CD4-positive, alpha-beta memory T cell (primary cell): ENCODE measurements at regions not wholly inside any gene's neighbourhood (a gene's known extent, or its start where the extent isn't known, plus 50 kb on each side); places are given as distances from the start of the nearest gene placed in this dataset.

Experiments
- CTCF ChIA-PET: fragments of 350-600 bp; sonication (Branson Sonifier 250); formaldehyde crosslinking; loops from one replicate; lab custom pipeline; 2021; ENCODE audit warnings: inconsistent platforms; ENCODE audit not compliant: partially characterized antibody; lab: Charles Lee
- POLR2A ChIA-PET: fragments of 350-600 bp; sonication (Branson Sonifier 250); formaldehyde crosslinking; loops from one replicate; lab custom pipeline; 2021; ENCODE audit not compliant: partially characterized antibody; lab: Charles Lee
- DNase-seq, 5 donors: peaks; one replicate each; pipeline versions ENCODE4 v3.0.0 to v3.0.0-alpha.2; 2020 to 2022; ENCODE audit warnings: mixed read lengths in 1 of 5
- H3K27ac ChIP-seq: one replicate; pipeline ENCODE4 v1.7.0; 2013; ENCODE audit warnings: low read depth, low read length
- H3K27me3 ChIP-seq: 2 replicates; pipeline ENCODE4 v1.7.0; 2013; ENCODE audit warnings: mild to moderate bottlenecking, low read length, moderate library complexity; ENCODE audit not compliant: insufficient read depth
- H3K36me3 ChIP-seq: 2 replicates; pipeline ENCODE4 v1.7.0; 2013; ENCODE audit warnings: mild to moderate bottlenecking, low read length, moderate library complexity; ENCODE audit not compliant: insufficient read depth
- H3K4me1 ChIP-seq: 2 replicates; pipeline ENCODE4 v1.7.0; 2013; ENCODE audit warnings: mild to moderate bottlenecking, low read length, moderate library complexity; ENCODE audit not compliant: insufficient read depth
- H3K4me3 ChIP-seq, 2 donors: one replicate each; pipeline ENCODE4 v1.7.0; 2013; ENCODE audit warnings: low read length in 2 of 2, mild to moderate bottlenecking in 1 of 2
- H3K9me3 ChIP-seq, 2 donors: one replicate each; pipeline ENCODE4 v1.7.0; 2013; ENCODE audit warnings: low read length in 2 of 2, control low read depth in 1 of 2; ENCODE audit not compliant: control insufficient read depth in 1 of 2
- H3K27ac Mint-ChIP-seq, 7 donors: one replicate each; pipeline ENCODE4 v1.8.0; 2020 to 2021; ENCODE audit warnings: mixed read lengths in 7 of 7, mild to moderate bottlenecking in 6 of 7, inconsistent platforms in 3 of 7, moderate library complexity in 3 of 7
- H3K27me3 Mint-ChIP-seq, 2 donors: one replicate each; pipeline ENCODE4 v1.8.0; 2020 to 2021; ENCODE audit warnings: mixed read lengths in 2 of 2
- H3K36me3 Mint-ChIP-seq, 2 donors: one replicate each; pipeline ENCODE4 v1.8.0; 2020 to 2021; ENCODE audit warnings: mixed read lengths in 2 of 2, inconsistent platforms in 1 of 2, mild to moderate bottlenecking in 1 of 2
- H3K4me1 Mint-ChIP-seq, 4 donors: one replicate each; pipeline ENCODE4 v1.8.0; 2020 to 2021; ENCODE audit warnings: mixed read lengths in 4 of 4, mild to moderate bottlenecking in 1 of 4
- H3K4me3 Mint-ChIP-seq, 8 donors: one replicate each; pipeline ENCODE4 v1.8.0; 2020 to 2021; ENCODE audit warnings: mixed read lengths in 8 of 8, mild to moderate bottlenecking in 7 of 8, moderate library complexity in 6 of 8, inconsistent platforms in 3 of 8
- H3K9me3 Mint-ChIP-seq, 8 donors: one replicate each; pipeline ENCODE4 v1.8.0; 2020 to 2021; ENCODE audit warnings: mixed read lengths in 8 of 8, mild to moderate bottlenecking in 5 of 8, inconsistent platforms in 3 of 8, moderate library complexity in 1 of 8
- intact Hi-C: fragments of 100-400 bp; cut with micrococcal nuclease; formaldehyde crosslinking; loops from one replicate; pipeline ENCODE4 v1.15.1; 2023

GRCh38 chr18:79620576-79621165, 58.9 kb upstream of the CTDP1 start:
- Histone ChIP-seq H3K4me3 (no peak overlapping the region), H3K9me3 (no peaks in the 10 kb centered on the region), H3K27me3 (no peaks in the 10 kb centered on the region), H3K4me1 (no peaks in the 10 kb centered on the region), H3K36me3 (no peaks in the 10 kb centered on the region), H3K27ac (no peak overlapping the region)
- no peak for DNase-seq
- Mint-ChIP-seq H3K9me3 (no peaks in the 10 kb centered on the region), H3K27me3 (peaks cover 4 to 14% of the 10 kb centered on the region in 2 donors), H3K36me3 (no peaks in the 10 kb centered on the region), H3K4me3 (no peak overlapping the region), H3K4me1 (peaks cover 0 to 4% (median 0%) of the 10 kb centered on the region in 4 donors), H3K27ac (no peak overlapping the region)
- POLR2A ChIA-PET = no interaction called here
- intact Hi-C loops = no loop called here
- CTCF ChIA-PET = no interaction called here

GRCh38 chr18:79621501-79621900, 58.1 kb upstream of the CTDP1 start:
- peaks cover 0 to 4% (median 0%) of the 10 kb centered on the region in 4 donors for H3K4me1 Mint-ChIP-seq
- Histone ChIP-seq H3K27ac (no peak overlapping the region), H3K36me3 (no peaks in the 10 kb centered on the region), H3K27me3 (no peaks in the 10 kb centered on the region), H3K9me3 (no peaks in the 10 kb centered on the region), H3K4me3 (no peak overlapping the region), H3K4me1 (no peaks in the 10 kb centered on the region)
- POLR2A ChIA-PET = no interaction called here
- intact Hi-C loops = no loop called here
- peaks cover 4 to 14% of the 10 kb centered on the region in 2 donors for H3K27me3 Mint-ChIP-seq
- no peaks in the 10 kb centered on the region for H3K9me3 Mint-ChIP-seq
- H3K36me3 Mint-ChIP-seq = no peaks in the 10 kb centered on the region
- H3K4me3 Mint-ChIP-seq = no peak overlapping the region
- no peak for DNase-seq
- no peak overlapping the region for H3K27ac Mint-ChIP-seq
- CTCF ChIA-PET = no interaction called here

GRCh38 chr18:79622004-79622403, 57.6 kb upstream of the CTDP1 start:
- ChIA-PET POLR2A (no interaction called here), CTCF (no interaction called here)
- Mint-ChIP-seq H3K27me3 (peaks cover 4 to 14% of the 10 kb centered on the region in 2 donors), H3K4me1 (peaks cover 0 to 4% (median 0%) of the 10 kb centered on the region in 4 donors), H3K36me3 (no peaks in the 10 kb centered on the region), H3K4me3 (no peak overlapping the region), H3K27ac (no peak overlapping the region), H3K9me3 (no peaks in the 10 kb centered on the region)
- Histone ChIP-seq H3K9me3 (no peaks in the 10 kb centered on the region), H3K4me1 (no peaks in the 10 kb centered on the region), H3K27me3 (no peaks in the 10 kb centered on the region), H3K4me3 (no peak overlapping the region), H3K27ac (no peak overlapping the region), H3K36me3 (no peaks in the 10 kb centered on the region)
- intact Hi-C loops = no loop called here
- DNase-seq = no peak

GRCh38 chr18:79624356-79625170, 55.0 kb upstream of the CTDP1 start:
- peaks cover 4 to 14% of the 10 kb centered on the region in 2 donors for H3K27me3 Mint-ChIP-seq
- Histone ChIP-seq H3K36me3 (no peaks in the 10 kb centered on the region), H3K9me3 (no peaks in the 10 kb centered on the region), H3K4me3 (no peak overlapping the region), H3K4me1 (no peaks in the 10 kb centered on the region), H3K27ac (no peak overlapping the region), H3K27me3 (no peaks in the 10 kb centered on the region)
- ChIA-PET POLR2A (no interaction called here), CTCF (interaction anchor here (0.9 to 1.9 kb wide), 2 partner anchors 19 to 245 kb away, joined by 3 to 7 read pairs; no protein-coding TSS in a partner anchor)
- no peaks in the 10 kb centered on the region for H3K36me3 Mint-ChIP-seq
- DNase-seq = no peak
- intact Hi-C loops = no loop called here
- no peak overlapping the region for H3K4me3 Mint-ChIP-seq
- H3K27ac Mint-ChIP-seq = no peak overlapping the region
- H3K9me3 Mint-ChIP-seq = no peaks in the 10 kb centered on the region
- H3K4me1 Mint-ChIP-seq = peaks cover 0 to 4% (median under 1%) of the 10 kb centered on the region in 4 donors

DNA sequence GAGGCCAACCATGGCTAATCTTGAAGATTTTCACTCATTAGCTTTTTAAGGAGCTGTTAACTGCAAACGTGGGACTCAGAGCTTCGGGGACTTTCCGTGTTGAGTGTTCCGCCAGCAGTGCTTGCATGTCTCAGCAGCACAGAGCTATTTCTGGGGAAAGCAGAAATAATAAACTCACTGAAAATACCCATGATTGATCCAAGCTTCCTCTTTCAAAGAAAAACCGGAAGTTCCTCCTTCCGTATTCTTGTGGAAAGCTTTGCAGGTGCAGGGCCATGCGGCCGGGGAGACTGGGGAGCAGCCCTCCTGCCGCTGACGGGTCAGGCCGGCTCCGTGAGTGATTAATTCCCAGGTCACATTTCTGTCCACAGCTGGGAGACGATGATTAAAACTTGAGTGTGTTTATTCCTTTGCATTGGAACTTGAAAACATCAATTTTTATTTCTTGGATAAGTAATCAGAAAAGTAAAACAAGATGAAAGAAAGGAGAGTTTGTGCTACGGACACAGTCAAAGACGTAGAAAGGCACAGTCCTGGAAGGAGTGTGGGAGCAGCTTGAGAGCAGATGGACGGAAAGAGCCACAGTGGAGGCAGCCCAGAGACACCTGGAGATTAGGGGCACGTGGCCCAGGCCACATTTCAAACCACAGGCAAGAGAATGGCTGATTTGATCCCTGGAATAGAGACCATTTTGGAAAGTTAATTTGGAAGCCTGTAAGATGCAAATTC, 54.2 kb upstream of the CTDP1 start:
- Histone ChIP-seq H3K36me3 (no peaks in the 10 kb centered on the region), H3K27me3 (no peaks in the 10 kb centered on the region), H3K27ac (no peak overlapping the region), H3K4me3 (no peak overlapping the region), H3K9me3 (no peaks in the 10 kb centered on the region), H3K4me1 (no peaks in the 10 kb centered on the region)
- no peak overlapping the region for H3K4me3 Mint-ChIP-seq
- intact Hi-C loops = no loop called here
- H3K4me1 Mint-ChIP-seq = peaks cover 0 to 4% (median 1%) of the 10 kb centered on the region in 4 donors
- ChIA-PET CTCF (interaction anchor here (1.9 kb wide), 1 partner anchor 246 kb away, joined by 7 read pairs; no protein-coding TSS in a partner anchor), POLR2A (no interaction called here)
- no peaks in the 10 kb centered on the region for H3K36me3 Mint-ChIP-seq
- no peaks in the 10 kb centered on the region for H3K9me3 Mint-ChIP-seq
- H3K27me3 Mint-ChIP-seq = peaks cover 4 to 14% of the 10 kb centered on the region in 2 donors
- H3K27ac Mint-ChIP-seq = no peak overlapping the region
- no peak for DNase-seq

DNA sequence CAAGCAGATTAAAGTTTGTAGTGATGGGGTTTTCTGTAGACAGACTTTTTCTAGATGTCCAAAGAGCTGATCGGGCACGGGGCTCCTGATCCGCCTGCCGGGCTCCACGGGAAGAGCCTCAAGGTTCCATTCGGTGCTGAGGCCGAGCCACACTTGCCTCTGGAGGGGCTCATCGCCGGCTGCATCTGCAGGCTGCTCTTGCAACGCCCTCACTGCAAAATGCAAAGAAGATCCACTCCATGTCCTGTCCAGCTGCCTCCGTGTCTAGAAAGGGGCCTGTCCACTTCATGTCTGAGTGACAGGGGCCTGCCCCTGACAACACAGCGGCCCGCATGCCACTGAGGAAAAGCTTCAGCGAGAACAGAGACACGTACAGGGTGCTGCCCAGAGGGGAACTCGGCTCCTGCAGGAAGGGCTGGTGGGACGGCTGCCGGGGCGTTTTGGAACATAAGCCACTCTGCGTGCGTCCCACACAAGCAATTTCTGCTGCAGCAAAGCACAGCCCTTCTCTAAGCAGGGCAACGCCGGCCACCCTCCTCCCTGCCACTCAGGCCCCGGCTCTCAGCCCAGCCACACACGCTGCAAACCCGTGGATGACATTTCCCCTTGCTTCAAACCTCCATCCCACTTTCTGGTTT, 53.6 kb upstream of the CTDP1 start:
- Mint-ChIP-seq H3K4me1 (peaks cover 0 to 6% (median 1%) of the 10 kb centered on the region in 4 donors), H3K9me3 (no peaks in the 10 kb centered on the region), H3K27ac (no peak overlapping the region), H3K36me3 (no peaks in the 10 kb centered on the region), H3K4me3 (no peak overlapping the region), H3K27me3 (peaks cover 4 to 14% of the 10 kb centered on the region in 2 donors)
- Histone ChIP-seq H3K27ac (no peak overlapping the region), H3K9me3 (no peaks in the 10 kb centered on the region), H3K36me3 (no peaks in the 10 kb centered on the region), H3K27me3 (no peaks in the 10 kb centered on the region), H3K4me1 (no peaks in the 10 kb centered on the region), H3K4me3 (no peak overlapping the region)
- intact Hi-C loops = no loop called here
- no peak for DNase-seq
- POLR2A ChIA-PET = no interaction called here
- CTCF ChIA-PET = interaction anchor here (1.9 kb wide), 1 partner anchor 246 kb away, joined by 7 read pairs; no protein-coding TSS in a partner anchor
